Natural killer cell treated with Interleukin-12 subunit alpha and Interleukin-12 subunit beta and Interleukin-15 and Interleukin-18, amount 100 ng/mL, for 72 hours (primary cell): ENCODE measurements at regions not wholly inside any gene's neighbourhood (a gene's known extent, or its start where the extent isn't known, plus 50 kb on each side); places are given as distances from the start of the nearest gene placed in this dataset.

ENCODE experiments used
- ATAC-seq, 2 donors: fragments of 150-1000 bp; cut with Tn5 transposase in 1 of 2; sonication (Bioruptor Pico), chemical (Tn5 transposase) in 1 of 2; 2 replicates each; pipeline ENCODE4 v1.10.0; 2021
- DNase-seq: peaks from one replicate; pipeline ENCODE4 v3.0.0; 2022; ENCODE audit warnings: low spot score
- H3K27ac Mint-ChIP-seq, 2 donors: 1 replicate in 1 of 2; 2 replicates in 1 of 2; pipeline ENCODE4 v1.8.0; 2022; ENCODE audit warnings: mixed read lengths in 2 of 2, mild to moderate bottlenecking in 1 of 2, moderate library complexity in 1 of 2
- H3K27me3 Mint-ChIP-seq, 2 donors: 1 replicate in 1 of 2; 2 replicates in 1 of 2; pipeline ENCODE4 v1.8.0; 2022; ENCODE audit warnings: mixed read lengths in 2 of 2
- H3K36me3 Mint-ChIP-seq: one replicate; pipeline ENCODE4 v1.8.0; 2022; ENCODE audit warnings: mixed read lengths
- H3K4me1 Mint-ChIP-seq, 2 donors: 1 replicate in 1 of 2; 2 replicates in 1 of 2; pipeline ENCODE4 v1.8.0; 2022; ENCODE audit warnings: low read depth in 2 of 2, mixed read lengths in 2 of 2, mild to moderate bottlenecking in 1 of 2
- H3K4me3 Mint-ChIP-seq: one replicate; pipeline ENCODE4 v1.8.0; 2022; ENCODE audit warnings: mixed read lengths
- H3K9me3 Mint-ChIP-seq: 2 replicates; pipeline ENCODE4 v1.8.0; 2022; ENCODE audit warnings: mixed read lengths

- Mint-ChIP-seq H3K4me1 (no peaks in the 10 kb centered on the region), H3K27me3 (peaks cover 0 to 8% of the 10 kb centered on the region in 2 donors), H3K36me3 (no peaks in the 10 kb centered on the region), H3K27ac (no peak overlapping the region), H3K9me3 (peaks cover 4% of the 10 kb centered on the region), H3K4me3 (no peak overlapping the region)
- no peak for ATAC-seq
- no peak for DNase-seq
Measured at GRCh38 chr7:54964136-54964535, 54.7 kb upstream of the EGFR start.

DNA sequence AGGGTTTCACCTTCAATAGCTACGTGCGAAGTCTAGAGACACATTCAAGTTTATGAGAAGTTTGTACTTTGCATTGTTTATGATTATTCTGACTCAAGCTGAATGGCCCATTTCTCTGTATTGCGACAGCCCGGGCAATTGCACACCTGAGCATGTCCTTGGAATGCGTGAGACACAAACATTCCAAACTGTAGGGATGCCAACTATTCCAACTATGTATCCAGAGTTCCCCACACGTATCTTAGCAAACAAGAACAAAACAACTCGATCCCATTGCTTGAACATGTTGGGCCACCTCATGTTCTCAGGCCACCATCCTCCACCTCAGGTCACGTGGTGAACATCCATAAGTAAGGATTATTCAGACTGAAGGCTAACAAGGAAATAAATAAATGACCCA, 51.4 kb upstream of the EGFR start:
- DNase-seq (no peak), ATAC-seq (no peak)
- no peak overlapping the region for H3K4me3 Mint-ChIP-seq
- no peaks in the 10 kb centered on the region for H3K9me3 Mint-ChIP-seq
- no peak overlapping the region for H3K27ac Mint-ChIP-seq
- peaks cover 5% of the 10 kb centered on the region for H3K36me3 Mint-ChIP-seq
- H3K27me3 Mint-ChIP-seq, result peaks cover 0 to 25% of the 10 kb centered on the region in 2 donors
- no peaks in the 10 kb centered on the region for H3K4me1 Mint-ChIP-seq

DNA sequence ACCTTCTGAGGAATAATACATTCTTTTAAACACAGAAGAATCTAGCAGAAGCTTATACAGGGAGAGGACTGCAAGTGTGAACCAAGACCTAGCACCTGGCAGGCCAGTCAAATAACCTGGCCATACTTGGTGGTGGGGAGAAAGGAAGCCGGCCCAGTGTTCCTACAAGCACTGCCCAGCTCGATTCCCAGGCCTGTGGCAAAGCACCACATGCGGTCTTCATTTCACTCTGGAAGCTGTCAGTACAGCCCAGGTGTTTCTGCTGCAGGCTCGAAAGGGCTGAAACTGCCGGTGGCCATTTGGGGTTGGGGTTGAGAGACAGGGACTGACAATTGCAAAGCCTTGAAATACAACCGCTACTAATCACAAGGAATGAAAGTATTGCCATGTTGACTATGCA, 50.8 kb upstream of the EGFR start:
- Mint-ChIP-seq H3K27ac (no peak overlapping the region), H3K9me3 (peaks cover under 1% of the 10 kb centered on the region), H3K4me1 (no peaks in the 10 kb centered on the region), H3K36me3 (peaks cover 11% of the 10 kb centered on the region), H3K4me3 (no peak overlapping the region), H3K27me3 (peaks cover 0 to 32% of the 10 kb centered on the region in 2 donors)
- ATAC-seq (no peak), DNase-seq (no peak)
